ENCODE measurements at regions not wholly inside any gene's neighbourhood (a gene's known extent, or its start where the extent isn't known, plus 50 kb on each side); places are given as distances from the start of the nearest gene placed in this dataset.
"Not testable (repeated sequence)": the region's sequence is repeated elsewhere in the genome, so short reads cannot be mapped to it uniquely, and the experiment has no call there.

DNA sequence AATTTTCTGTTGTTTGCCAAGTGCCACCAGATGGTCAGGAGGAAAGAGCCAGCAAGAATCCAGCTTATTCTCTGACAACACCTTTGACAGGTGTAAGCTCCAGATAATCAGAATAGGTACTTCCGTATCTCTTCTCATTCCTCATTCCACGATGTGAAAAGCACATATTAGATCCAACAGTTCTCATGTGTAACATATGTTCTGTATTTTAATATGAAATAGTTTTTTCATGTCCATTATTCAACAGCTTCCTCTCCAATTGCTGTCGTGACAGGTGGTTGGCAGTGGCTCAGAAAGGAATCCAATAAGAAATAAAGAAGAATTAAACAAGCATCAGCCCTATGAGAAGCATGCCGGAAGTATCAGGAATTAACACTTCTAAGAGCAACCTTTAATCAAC lies 1624.7 kb downstream of the MRPL39 start:
- no peak for DNase-seq (ENCODE audit: low read depth)

DNA sequence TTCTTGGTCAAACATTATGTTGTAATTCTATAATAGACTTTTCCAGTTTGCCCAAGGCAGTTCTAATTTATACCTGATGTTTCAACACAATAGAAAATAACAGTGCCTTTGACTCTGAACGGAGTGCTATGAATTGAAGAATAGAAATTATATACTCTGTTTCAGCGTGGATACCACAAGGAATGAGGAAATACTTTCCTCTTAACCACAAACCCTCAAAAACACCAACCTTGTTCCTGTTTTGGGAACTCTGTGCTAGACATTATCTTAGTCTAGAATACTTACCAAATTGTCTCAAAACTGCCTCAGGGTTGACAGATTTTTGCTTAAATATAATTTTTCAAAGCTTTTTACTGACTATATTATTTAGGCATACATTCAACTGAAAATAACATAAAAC lies 1629.3 kb downstream of the MRPL39 start:
- DNase-seq (ENCODE audit: low read depth), result no peak

DNA sequence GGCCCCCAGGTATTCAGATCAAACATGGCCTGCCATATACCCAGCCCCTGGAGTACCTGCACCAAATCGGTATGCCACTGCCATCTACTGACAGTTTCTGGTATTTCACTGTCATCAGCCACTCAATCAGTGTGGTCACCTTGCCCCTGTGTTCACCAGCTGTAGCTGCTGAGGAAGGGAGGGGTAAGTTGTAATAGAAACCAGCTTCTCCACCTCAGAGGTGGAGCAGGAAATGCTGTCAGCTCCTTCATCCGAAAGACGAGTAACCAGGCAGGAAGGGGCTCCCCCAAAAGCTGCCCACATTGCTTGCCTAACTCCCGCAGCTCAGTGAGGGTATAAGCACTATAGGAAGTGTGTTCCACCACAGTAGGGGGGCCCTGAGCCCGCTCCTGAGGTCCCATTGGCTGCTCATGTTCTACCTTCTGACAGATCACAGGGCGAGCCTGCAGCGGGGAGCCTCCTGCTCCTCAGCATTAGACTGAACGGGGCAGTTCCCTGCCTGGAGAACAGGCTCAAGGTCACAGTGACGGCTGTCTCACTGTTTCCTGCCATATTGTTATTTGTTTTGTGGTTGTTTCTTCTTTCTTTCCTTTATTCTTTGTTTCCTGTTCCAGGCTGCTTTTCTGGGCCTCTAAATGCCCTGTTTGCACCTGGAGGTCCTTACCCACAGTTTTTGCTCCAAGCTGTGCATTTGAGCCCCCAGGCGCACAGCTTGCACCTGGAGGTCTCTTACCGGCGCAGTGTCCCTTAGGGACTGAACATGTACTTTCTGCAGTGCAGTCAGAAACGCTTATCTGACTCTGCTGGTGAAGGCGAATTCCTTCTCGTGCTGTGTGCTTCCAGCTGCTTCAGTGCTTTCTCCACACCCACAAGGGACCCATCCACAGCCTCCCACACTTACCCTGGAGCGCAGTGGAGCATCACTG lies 1638.3 kb downstream of the MRPL39 start:
- DNase-seq (ENCODE audit: low read depth), result peak; percentile 41

DNA sequence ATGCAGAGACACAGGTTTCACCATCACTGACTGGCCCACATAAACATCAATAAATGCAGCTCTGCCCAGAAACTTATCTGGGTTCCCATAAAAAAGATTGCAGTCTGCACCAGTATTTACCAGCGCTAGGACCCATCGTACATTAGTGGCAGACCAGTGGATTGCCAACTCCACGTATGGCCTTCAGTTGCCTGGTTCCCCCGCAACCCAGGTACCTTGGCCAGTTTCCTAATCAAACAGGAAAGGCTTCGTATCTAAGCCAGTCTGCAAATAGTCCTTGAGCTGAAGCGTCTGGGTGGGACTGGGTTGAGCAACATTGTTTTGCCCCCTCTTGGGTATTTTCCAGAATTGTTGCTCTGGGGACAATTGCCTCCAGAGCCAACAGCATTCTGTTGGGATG lies 1639.3 kb downstream of the MRPL39 start:
- no peak for DNase-seq (ENCODE audit: low read depth)

DNA sequence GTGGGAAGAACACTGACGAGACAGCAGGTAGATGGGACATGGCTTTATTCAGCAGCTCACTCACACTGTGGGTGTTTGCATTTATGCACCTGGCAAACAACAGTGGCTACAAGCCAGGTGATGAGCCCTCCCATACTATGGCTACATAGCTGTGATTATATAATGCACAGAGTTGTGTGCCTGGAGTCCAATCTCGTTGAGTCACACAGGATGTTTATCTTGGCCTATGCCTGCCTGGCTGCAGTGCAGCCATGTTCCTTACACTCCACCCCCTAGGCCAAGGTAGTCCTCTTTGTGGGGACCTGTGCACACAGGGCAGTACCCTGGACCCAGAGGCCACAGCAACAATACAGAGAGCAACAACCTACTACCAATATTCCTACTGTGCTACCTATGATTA lies 1643.8 kb downstream of the MRPL39 start:
- no peak for DNase-seq (ENCODE audit: low read depth)

DNA sequence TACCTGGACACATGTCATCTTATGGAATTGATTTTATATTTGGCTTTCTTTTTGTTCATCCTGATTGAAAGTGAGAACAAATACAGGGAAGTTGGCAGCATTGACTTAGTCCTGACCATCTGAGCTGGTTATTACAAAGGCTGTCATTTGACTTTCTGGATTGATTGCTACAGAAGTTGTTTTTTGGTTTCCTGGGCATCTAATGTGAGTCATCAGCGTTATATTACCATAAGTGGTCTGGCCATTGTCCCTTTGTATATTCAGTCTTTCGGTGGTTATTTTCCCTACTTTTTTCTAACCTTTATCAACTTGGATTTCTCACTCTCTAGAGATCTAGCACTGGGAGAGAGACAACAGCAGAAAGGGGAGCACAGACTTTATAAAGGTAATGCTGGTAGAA lies 1646.5 kb downstream of the MRPL39 start:
- DNase-seq (ENCODE audit: low read depth), result no peak

DNA sequence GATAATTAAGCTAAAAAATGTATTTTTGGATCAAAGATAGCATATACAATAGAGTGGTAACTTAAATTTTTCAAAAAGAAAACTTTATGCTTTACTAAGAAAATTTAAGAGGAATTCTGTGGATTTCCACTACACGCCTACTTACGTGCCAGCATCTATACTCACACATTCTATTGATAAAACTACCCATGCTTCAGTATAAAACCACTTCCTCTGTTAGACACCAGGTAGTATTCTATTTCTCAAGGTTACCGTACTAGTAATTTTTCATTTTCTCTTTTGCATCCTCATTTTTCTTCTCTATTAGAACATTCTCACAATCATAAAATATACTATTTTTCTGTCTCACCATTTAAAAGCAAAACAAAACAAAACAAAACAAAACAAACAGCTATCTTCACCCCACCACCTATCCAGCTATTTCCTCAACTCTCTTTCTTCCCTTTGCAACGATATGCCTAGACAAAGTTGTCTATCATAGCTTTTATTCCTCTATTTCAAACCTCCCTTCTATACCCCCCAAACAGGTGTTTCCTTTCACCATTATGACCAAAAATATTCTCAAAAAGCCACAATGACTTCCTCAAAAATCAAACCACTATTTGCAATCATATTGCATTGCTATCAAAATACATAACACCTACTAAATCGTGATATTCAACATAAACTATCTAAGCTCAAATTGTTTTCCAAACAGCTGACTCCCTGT lies 1652.0 kb downstream of the MRPL39 start:
- DNase-seq (ENCODE audit: low read depth), result no peak

DNA sequence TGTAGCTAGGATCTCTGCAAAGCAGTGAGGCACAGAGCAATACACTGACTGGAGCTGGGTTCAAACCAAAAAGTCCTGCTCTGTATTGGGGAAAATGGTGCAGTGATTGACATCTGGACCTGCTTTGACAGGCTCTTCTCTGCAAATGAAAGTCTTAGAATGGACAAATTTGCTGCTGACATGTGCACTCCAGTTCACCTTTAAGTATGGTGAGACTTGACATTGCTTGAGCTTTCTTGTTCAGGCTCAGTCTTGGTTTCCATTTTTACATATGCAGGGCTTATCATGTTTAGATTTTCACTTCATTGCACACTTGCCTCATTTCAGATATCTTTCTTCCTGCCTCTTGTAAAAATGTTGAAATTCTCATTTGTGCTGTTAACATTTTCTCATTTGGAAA lies 1655.0 kb downstream of the MRPL39 start:
- no peak for DNase-seq (ENCODE audit: low read depth)

DNA sequence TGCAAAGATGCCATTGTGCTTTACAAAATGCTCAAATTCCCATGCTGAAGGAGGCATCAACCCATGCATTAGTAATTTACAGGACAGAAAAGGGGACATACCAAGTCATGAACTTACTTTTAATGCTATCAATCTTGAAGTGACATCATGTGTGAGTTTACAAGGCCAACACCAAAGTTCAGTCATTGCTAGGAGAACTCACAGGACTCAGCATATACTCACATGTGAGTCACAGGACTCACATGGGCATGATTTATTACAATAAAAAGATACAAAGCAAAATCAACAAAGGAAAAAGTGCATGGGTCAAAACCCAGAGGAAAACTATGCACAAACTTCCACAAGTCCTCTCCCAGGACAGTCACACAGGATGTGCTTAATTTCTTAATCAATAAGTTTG lies 1656.0 kb downstream of the MRPL39 start:
- no peak for DNase-seq (ENCODE audit: low read depth)

DNA sequence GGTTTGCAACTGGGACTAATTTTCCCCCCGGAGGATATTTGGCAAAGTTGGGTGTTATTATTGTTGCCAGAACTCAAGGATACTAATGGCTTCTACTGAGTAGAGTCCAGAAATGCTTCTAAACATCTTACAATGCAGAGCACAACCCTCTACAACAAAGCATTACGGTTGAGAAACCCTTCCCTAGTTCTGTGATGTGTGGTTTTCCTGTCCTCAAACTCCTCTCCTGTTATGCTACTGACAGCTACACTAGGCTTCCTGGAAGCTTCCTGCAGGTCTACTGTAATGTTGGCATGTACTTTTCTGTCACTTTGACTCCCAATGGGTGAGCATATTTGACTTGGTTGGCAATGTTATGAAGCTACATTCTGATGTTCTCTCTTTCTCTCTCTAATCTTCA lies 1656.9 kb downstream of the MRPL39 start:
- DNase-seq (ENCODE audit: low read depth), result no peak

DNA sequence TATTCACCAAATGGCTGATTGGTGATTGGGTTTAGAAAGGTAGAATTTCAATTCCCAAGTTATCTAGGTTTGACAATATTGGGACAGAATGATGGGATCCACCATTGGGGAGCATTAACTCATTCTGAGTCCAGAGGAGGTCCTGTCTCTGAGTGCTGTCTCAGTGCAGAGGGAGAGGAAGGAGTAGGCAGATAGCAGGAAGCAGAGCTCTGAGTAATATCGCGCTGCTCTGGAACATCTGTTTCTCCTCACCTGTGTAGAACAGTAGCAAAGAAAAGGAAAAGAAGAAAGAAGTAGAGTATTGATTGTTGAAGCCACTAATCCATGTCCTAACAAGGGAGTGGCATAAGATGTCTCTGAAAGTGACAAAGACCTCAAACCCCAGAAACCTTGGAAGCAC lies 1657.8 kb downstream of the MRPL39 start:
- no peak for DNase-seq (ENCODE audit: low read depth)

DNA sequence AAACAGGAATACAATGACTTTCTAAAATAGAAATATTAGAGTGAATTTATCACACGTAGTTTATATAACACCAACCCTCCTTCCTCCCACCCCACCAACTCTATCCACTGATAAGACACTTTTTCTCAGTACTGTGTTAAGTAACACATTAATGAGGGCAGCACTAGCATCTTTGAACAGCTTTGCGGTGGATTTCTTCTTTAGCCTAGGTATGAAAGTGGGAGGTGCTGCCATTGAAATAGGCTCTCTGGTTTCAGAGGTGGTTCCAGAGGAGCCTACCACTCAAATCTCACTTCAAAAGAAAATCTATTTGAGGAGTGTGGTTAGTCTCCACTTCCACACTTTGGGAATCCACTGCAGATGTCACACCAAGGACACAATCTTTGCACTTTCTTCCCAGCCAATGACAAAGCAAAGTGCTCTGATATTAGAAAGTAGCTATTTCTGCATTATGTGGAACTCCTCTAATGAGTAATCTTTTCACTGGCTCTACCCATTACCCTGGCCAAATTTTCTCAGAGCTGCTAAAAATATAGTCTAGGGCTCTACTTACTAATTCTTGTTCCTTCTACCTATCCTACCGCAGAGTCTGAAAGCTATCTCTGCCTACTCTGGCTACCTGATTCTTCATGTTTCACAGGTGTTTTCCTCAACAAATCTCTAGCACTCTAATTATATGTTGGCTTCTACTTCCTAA lies 1667.8 kb downstream of the MRPL39 start:
- DNase-seq (ENCODE audit: low read depth), result no peak

DNA sequence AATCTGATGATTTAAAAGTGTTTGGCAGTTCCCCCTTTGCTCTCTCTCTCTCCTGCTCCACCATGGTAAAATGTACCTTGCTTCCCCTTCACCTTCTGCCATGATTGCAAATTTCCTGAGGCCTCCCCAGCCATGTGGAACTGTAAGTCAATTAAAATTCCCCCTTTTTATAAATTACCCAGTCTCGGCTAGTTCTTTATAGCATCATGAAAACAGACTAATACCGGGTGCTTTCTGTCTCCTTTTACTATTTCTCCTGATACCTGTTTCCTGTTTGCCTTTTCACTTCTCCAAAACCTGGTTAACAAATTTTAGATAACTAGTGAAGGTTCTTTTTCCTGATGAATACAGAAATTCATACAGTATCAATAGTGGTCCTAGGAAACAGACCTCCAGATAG lies 1670.3 kb downstream of the MRPL39 start:
- no peak for DNase-seq (ENCODE audit: low read depth)

DNA sequence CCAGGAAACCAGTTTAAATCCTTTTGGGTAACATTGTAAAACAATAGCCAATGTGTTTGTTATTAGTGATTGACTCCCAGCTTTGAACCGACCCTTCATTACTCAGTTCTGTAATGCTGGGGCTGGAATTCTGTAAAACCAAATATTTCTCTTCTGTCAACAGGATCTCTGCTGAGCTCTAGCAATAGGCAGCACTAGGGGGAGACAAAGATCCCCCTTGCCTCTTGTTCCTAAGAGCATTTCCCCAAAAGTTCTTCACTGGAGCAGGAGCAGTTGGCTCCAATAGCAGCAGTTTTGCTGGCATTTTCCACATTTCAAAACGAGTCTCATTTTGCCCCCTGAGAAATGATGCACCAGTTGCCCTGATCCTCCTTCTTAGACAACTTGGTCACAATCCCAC lies 1671.1 kb downstream of the MRPL39 start:
- DNase-seq (ENCODE audit: low read depth), result no peak

DNA sequence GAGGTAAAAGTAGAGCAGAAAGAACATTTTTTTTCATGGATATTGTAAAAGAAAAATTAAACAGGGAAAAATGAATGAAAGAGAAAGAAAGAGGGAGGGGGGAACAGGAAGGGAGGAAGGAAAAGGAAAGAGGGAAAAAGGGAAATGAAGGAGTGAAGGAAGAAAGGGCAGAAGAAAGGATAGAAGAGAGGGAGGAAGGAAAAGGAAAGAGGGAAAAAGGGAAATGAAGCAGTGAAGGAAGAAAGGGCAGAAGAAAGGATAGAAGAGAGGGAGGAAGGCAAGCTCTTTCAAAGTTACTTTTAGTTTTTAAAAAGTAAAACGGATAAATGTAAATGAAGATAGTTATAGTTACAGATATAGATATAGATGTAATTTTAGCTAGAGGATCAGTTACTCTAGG lies 1676.7 kb downstream of the MRPL39 start:
- DNase-seq (ENCODE audit: low read depth), result no peak

DNA sequence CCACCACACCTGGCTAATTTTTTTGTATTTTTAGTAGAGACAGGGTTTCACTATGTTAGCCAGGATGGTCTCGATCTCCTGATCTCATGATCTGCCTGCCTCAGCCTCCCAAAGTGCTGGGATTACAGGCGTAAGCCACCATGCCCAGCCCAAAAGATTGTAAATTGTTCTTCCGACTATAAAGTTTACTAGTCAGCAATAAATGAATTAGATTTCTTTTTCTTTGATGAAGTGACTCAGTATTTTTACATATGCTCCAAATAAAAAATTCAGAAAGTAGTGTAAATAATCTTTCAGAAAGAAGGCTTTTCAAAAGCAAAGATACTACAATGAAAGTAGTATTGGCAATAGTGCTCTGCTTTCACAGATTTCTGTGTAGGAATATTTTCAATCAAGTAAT lies 1680.9 kb downstream of the MRPL39 start:
- not testable (repeated sequence) for DNase-seq (ENCODE audit: low read depth)

DNA sequence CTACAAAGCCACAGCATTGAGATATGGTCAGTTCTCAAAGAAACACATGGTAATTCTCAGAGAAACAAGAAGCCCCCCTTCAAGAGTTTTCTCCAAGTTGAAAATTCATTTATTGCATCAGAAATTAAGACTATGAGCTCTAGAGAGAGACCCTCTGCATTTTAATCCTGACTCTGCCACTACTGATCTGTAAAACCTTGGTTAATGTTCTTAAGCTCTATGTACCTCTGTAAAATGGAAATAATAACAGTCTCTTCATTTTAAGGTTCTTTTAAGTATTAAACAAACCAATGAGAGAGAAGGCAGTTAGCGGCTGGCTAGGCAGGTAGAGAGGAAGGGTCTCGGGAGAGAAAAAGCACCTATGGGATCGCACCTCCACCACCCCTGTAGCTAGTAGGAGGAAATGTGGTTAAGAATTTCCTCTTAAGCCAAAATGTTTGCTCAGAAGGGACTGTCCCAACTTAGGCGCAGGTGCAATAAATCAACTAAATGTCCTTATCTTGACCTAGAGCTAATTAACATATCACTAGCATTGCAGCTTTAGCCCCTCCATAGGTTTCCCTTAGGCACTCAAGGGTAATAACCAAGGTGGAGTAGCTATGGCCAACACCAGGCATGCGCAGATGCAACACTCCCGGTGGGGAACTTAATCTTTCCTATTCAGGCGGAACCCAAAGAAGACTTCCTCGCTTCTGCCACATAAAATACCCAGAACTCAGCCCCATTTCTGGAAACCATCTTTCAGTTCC lies 1685.4 kb downstream of the MRPL39 start:
- DNase-seq (ENCODE audit: low read depth), result no peak

DNA sequence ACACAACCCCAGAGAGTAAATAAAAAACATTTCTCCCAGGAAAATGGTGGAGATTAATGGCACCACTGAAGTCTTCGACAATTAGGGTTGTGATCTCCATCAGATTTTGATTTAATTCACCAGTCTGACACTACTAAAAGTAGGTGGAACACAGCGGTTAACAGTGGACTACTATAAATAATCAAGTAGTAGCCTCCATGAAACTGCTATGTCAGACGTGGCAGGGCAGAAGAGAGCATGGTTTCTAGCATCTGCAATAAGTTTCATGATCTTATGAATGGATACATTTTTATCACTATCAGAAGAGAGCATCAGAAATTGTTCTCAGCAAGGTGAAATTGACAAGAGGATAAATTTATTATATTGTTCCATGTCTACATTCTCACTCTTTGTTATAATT lies 1706.6 kb downstream of the MRPL39 start:
- no peak for DNase-seq (ENCODE audit: low read depth)

DNA sequence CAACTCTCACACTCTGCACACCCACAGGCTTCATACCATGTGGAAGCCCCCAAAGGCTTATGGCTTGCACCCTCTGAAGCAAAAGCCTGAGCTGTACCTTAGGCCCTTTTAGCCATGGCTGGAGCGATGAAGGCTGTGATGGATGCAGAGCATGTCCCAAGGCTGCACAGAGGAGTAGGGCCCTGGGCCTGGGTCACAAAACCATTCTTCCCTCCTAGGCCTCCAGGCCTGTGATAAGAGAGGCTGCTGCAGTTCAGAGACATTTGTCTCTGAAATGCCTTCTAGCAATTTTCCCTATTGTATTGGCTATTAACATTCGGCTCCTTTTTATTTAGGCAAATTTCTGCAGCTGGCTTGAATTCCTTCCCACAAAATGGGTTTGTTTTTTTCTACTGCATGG lies 1707.7 kb downstream of the MRPL39 start:
- no peak for DNase-seq (ENCODE audit: low read depth)

DNA sequence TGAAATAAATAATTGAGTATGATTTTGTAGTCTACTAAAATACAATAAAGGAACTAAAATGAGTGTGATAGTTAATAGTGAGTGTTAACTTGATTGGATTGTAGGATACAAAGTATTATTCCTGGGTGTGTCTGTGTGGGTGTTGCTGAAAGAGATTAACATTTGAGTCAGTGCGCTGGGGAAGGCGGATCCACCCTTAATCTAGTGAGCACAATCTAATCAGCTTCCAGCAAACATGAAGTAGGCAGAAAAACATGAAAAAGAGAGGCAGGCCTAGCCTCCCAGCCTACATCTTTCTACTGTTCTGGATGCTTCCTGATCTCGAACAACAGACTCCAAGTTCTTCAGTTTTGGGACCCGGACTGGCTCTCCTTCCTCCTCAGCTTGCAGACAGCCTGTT lies 1716.6 kb downstream of the MRPL39 start:
- peak; percentile 7 for DNase-seq (ENCODE audit: low read depth)

DNA sequence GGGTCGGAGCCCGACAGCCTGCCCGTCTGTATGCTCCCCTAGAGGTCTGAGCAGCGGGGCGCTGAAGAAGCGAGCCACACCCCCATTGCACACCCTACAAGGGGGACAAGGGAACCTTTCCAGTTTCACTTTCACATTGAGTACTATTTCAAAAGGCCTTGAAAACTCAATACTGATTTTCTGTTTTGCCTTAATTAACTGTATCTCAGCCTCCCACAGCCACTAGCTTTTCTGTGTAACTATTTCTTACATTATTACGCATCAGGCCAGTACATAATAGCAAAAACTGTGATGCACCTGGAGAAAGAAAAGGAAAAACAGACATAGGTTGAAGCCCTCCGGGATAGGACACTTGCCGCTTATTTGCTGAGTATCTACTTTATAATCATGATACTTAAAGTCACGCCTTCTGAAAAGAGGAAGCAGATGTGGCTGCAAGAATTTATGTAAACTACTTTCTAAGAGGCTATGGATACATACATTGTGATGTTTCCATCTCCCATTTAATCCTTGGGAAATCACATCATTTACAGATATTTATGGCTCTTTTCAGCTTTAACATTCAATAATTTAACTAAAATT lies 1719.5 kb downstream of the MRPL39 start:
- no peak for DNase-seq (ENCODE audit: low read depth)
